GM23338 (cell line): ENCODE measurements at regions not wholly inside any gene's neighbourhood (a gene's known extent, or its start where the extent isn't known, plus 50 kb on each side); places are given as distances from the start of the nearest gene placed in this dataset.

Source experiments
- CREB1 ChIP-seq: fragments of 250-450 bp; sonication (Bioruptor Pico); IDR thresholded peaks from 2 replicates; pipeline ENCODE4 v1.5.0; 2020; ENCODE audit warnings: low read depth, mild to moderate bottlenecking, moderate library complexity
- CTCF ChIP-seq, 2 experiments: fragments of 200-600 bp in 1 of 2; sonication (generic) in 1 of 2; conservative IDR thresholded peaks; 2 replicates each; pipeline versions ENCODE4 v1.5.1 to v1.6.1; 2016 to 2017; ENCODE audit warnings: antibody characterized with exemption in 2 of 2, low read depth in 2 of 2, mild to moderate bottlenecking in 2 of 2, moderate library complexity in 1 of 2
- EZH2 ChIP-seq: fragments of 200-600 bp; sonication (generic); IDR thresholded peaks from one replicate; pipeline ENCODE4 v1.8.0; 2017; ENCODE audit warnings: antibody characterized with exemption, mild to moderate bottlenecking, low read depth; ENCODE audit not compliant: unreplicated experiment
- EZH2phosphoT487 ChIP-seq: fragments of 200-600 bp; sonication (generic); IDR thresholded peaks from one replicate; pipeline ENCODE4 v1.8.1; 2018; ENCODE audit warnings: antibody characterized with exemption; ENCODE audit not compliant: unreplicated experiment
- JUNB ChIP-seq: IDR thresholded peaks from one replicate; pipeline ENCODE4 v1.6.1; 2016; ENCODE audit warnings: antibody characterized with exemption; ENCODE audit not compliant: unreplicated experiment
- POLR2AphosphoS5 ChIP-seq: IDR thresholded peaks from 2 replicates; pipeline ENCODE4 v1.6.1; 2016; ENCODE audit warnings: antibody characterized with exemption, low read depth
- REST ChIP-seq: IDR thresholded peaks from one replicate; pipeline ENCODE4 v1.6.1; 2018; ENCODE audit warnings: antibody characterized with exemption; ENCODE audit not compliant: unreplicated experiment
- ZNF114 ChIP-seq: fragments of 250-450 bp; sonication (Bioruptor Pico); IDR thresholded peaks from 2 replicates; pipeline ENCODE4 v1.5.0; 2020; ENCODE audit warnings: mild to moderate bottlenecking, moderate library complexity
- ZNF331 ChIP-seq: fragments of 250-450 bp; sonication (Bioruptor Pico); IDR thresholded peaks from 2 replicates; pipeline ENCODE4 v1.5.0; 2020; ENCODE audit warnings: low read depth, mild to moderate bottlenecking, moderate library complexity
- TF ChIP-seq, protein P1 (sequence below): IDR thresholded peaks from 2 replicates; pipeline ENCODE4 v1.6.1; 2016; ENCODE audit warnings: antibody characterized with exemption

DNA sequence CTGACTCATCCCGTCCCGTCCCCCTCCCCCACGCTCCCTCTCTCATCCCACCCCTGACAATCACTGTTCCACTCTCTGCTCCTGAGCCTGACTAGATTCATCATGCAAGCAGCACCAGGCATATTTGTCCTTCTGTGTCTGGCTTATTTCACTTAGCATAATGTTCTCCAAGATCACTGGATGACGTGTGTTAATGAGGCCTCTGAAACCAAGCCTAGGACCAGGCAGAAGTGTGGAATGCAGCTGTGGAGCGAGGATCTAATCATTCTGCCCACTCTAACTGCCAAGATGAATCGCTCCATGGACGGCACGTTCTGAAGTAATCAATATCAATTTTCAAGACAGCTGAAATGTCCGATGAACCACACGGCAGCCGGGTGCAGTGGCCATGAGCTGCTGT is 122.4 kb upstream of the ZNF236 start:
- TF ChIP-seq CTCF (conservative IDR thresholded peaks at IDR 0.05; ENCODE audit: low read depth in 2 of 2) = no peak
- no peak for TF ChIP-seq POLR2AphosphoS5
- TF ChIP-seq EZH2 = no peak
- no peak for TF ChIP-seq EZH2phosphoT487
- TF ChIP-seq ZNF114 (CRISPR knock-in tag) = no peak
- TF ChIP-seq REST = no peak
- TF ChIP-seq ZNF331 (CRISPR knock-in tag) = no peak
- TF ChIP-seq JUNB = no peak
- TF ChIP-seq, protein P1, sequence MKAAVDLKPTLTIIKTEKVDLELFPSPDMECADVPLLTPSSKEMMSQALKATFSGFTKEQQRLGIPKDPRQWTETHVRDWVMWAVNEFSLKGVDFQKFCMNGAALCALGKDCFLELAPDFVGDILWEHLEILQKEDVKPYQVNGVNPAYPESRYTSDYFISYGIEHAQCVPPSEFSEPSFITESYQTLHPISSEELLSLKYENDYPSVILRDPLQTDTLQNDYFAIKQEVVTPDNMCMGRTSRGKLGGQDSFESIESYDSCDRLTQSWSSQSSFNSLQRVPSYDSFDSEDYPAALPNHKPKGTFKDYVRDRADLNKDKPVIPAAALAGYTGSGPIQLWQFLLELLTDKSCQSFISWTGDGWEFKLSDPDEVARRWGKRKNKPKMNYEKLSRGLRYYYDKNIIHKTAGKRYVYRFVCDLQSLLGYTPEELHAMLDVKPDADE = no peak
- no peak for TF ChIP-seq CREB1
